GM20431 (cell line): ENCODE measurements at regions not wholly inside any gene's neighbourhood (a gene's known extent, or its start where the extent isn't known, plus 50 kb on each side); places are given as distances from the start of the nearest gene placed in this dataset.

Experiments used
- in situ Hi-C: fragments of 300-500 bp; cut with MseI, MboI; formaldehyde crosslinking; loops from one replicate; pipeline ENCODE4 v1.15.0; 2020; ENCODE audit warnings: low sequenced_read_pairs; ENCODE audit not compliant: unreplicated experiment

DNA sequence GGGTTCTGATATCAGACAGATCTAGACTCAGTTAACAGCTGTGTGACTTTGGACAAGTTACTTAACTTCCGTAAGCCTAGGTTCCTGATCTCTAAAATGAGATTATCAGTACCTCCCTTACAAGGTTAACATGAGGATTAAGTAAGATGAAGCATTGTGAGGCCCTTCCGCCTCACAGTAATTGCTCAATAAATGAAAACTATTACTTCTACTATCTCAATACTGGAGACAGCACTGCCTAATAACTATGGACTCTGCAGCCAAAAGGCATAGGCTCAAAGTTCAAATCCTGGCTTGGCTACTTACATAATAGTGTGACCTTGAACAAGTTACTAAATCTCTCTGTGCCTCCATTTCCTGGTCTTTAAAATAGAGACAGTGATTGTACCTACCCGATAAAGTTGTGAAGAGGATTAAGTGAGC lies 82.0 kb upstream of the ATP11B start:
- in situ Hi-C loops, result loop anchor here (25.0 kb wide), 1 partner anchor 126 kb away; no protein-coding TSS in a partner anchor

DNA sequence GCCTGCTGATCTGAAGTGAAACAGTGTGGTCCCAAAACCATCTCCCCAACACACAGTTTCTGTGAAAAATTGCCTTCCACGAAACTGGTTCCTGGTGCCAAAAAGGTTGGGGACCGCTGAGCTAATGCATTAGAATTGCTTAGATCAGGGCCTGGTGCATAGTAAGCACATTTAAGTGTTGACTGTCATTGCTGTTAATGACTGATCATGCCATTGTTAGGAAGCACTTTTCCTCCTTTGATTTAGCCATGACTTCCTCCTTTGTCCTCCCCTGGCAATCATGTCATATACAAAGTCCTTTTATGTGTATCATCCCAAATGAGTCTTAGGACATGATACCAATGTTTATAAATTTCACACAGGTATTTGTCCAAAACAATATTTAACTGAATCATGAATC lies 81.5 kb upstream of the ATP11B start:
- in situ Hi-C loops, result loop anchor here (25.0 kb wide), 1 partner anchor 125 kb away; no protein-coding TSS in a partner anchor

DNA sequence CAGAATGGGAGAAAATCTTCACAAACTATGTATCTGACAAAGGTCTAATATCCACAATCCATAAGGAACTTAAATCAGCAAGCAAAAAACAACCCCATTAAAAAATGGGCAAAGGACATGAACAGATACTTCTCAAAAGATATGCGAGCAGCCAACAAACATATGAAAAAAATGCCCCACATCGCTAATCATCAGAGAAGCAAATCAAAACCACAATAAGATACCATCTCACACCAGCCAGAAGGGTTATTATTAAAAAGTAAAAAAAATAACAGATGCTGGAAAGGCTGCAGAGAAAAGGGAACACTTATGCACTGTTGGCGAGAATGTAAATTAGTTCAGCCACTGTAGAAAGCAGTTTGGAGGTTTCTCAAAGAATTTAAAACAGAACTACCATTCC lies 80.2 kb upstream of the ATP11B start:
- in situ Hi-C loops, result loop anchor here (25.0 kb wide), 1 partner anchor 124 kb away; no protein-coding TSS in a partner anchor

DNA sequence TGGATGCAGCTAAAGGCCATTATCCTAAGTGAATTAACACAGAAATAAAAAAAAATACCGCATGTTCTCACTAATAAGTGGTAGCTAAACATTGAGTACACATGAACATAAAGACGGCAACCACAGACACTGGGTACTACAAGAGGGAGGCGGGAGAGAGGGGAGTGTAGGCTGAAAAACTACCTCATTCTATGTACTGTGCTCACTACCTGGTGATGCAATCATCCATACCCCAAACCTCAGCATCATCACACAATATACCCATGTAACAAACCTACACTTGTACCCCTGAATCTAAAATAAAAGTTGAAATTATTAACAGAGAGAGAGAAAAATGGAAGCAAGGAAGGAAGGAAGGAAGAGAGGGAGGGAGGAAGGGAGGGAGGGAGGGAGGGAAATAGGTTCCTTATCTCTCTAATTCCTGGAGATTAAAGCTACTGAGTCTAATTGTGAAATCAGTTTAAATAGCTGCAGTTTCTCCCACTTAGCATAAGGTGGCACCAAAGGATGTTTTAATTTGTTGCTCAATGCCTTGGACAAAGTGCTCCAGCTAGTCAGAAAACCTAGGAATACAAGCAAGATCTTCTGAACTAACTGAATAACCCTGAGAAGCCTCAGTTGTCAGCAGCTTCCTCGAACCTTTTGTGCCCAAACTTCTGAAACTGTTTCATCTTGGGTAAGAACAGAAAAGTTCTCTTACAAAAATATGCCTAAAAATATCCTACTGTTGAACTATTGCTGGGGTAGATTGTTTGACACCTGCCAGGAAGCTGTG lies 79.4 kb upstream of the ATP11B start:
- in situ Hi-C loops, result loop anchor here (25.0 kb wide), 1 partner anchor 123 kb away; no protein-coding TSS in a partner anchor

DNA sequence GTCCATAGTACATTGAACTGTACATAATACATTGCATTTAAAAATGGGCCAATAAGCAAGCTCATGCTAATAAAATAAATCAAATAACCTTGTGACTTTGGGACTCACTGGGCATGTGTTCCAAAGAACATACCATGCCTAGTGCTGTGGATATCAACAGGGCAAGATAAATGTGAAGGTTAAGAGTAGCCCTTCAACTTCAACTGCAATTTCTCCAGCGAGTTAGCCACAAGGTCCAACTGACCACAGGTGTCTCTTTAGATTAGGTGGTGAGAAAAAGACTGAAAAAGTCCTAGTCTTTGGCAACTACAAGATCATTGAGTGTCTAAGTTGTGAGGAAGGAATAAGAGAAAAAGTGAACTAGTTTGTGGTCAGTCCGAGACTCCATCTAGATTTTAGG lies 78.3 kb upstream of the ATP11B start:
- in situ Hi-C loops, result loop anchor here (25.0 kb wide), 1 partner anchor 122 kb away; no protein-coding TSS in a partner anchor

DNA sequence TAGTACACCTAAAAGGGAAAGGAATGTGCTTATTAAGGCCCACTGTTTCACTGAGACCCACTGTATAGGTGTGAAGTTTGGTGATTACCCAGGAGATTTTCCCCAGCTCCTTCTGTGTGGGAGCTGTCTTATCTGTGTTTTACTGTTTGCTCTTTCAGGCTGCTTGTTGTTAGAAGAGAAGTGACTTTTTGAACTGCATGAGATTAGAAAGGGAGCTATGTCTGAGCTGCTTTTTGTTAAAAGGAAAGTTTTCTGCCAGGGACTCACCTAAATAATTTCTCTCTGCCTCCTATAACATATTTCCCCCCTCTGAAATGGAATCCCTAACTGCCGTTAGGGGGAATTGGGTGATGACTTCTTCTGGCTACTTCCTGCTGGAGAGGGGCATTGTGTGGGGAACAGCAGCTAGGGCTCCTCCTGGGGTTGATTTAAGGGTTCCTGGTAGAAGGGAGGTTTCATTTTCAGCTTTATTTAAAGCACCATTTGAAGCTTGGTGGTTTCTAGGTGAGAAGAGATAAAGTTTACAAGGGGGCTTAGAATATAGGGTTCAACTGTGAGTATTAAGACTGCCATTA lies 77.1 kb upstream of the ATP11B start:
- in situ Hi-C loops, result loop anchor here (25.0 kb wide), 1 partner anchor 121 kb away; no protein-coding TSS in a partner anchor

DNA sequence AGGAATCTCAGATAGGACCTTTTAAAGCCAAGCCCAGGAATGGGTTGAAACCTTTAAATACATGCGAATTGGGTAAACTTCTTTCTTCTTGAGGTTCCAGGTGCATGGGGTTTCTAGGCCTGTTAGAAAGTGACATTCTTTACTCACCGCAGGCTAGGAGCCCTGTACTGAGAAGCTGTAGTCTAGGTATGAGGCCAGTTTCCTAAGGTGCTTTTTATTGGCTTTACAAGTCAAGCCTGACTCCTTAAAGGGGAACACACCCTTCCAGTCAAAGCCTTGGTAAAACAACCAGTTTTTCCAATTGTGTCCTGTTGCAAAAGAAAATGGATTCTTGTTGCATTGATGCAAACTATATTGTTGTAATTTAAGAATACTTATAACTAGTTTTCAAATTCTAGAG lies 76.1 kb upstream of the ATP11B start:
- in situ Hi-C loops, result loop anchor here (25.0 kb wide), 1 partner anchor 120 kb away; no protein-coding TSS in a partner anchor

DNA sequence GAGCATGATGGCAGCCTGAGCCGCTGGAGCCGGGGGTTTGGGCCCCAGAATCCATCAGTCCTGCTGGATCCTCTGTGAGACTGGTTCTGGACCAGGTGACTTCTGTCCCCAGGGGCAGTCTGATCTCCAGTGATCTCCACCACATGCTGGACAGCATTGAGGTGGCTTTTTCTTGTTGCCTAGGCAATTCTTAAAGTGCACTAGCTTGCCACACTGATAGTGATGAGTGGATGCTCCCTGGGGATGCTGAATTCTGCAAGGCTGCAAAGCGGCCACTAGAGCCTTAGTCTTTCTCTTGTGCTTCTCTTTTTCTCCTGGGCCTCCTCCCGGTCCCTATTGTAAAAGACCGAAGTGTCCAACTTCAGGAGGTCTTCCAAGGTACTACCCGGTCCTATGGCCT lies 70.4 kb upstream of the ATP11B start:
- in situ Hi-C loops, result loop anchor here (25.0 kb wide), 1 partner anchor 114 kb away; no protein-coding TSS in a partner anchor

DNA sequence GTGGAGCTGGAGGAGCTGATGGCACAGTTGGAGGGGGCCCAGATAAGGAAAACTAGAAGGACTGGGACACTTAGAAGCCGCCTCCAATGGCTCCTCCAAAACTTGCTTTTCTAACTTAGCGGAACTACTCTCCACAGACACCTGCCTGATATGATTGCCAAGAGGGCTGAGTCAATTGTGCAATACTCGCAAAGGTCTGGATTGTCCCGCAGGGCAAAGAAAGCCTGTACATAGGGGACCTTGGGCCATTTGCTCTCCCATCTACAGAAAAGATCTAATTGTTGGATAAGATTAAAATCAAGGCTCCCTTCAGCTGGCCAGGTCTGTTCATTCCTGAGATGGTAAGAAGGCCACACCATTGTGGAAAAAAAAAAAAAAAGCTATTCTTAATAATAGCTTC lies 69.7 kb upstream of the ATP11B start:
- in situ Hi-C loops, result loop anchor here (25.0 kb wide), 1 partner anchor 114 kb away; no protein-coding TSS in a partner anchor

DNA sequence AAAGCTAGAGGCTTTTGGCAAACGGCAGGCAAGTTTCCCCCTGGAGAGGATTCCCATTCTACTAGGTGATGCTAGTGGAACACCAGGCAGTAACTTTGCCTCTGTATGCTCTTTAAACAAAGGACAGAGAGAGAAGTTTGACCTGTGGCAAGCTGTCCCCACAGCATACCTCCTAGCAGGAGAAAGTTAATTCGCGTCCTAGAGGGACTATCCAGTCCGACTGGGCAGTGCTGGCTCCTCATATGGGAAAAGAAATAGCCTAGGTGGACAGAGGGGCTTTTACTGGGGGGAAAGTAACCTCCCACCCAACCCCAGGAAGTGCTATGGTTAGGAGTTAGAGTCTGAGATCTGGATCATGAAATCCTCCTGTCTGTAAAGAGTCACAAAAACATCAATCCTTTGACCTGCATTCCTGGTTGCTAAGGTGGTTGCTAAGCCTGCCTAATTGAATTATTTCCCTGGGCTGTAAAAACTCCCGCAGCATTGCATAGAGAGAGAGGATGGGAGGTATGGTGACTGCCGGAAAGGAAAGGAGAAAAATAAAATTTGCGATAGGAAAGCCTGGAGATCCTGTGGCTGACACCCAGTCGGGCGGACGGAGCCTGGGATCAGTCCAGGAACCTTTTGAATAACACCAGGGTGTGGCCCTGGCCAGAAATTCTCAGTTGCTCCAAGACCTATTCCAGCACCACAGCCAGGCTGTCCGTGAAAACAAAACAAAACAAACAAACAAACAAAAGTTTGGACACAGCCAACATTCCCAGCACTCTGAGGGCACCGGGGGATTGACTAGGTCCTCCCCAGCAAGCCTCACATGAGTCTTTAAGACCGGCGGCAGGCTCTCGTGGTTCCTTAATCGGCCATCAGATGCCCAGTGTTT lies 67.7 kb upstream of the ATP11B start:
- in situ Hi-C loops, result no loop called here

DNA sequence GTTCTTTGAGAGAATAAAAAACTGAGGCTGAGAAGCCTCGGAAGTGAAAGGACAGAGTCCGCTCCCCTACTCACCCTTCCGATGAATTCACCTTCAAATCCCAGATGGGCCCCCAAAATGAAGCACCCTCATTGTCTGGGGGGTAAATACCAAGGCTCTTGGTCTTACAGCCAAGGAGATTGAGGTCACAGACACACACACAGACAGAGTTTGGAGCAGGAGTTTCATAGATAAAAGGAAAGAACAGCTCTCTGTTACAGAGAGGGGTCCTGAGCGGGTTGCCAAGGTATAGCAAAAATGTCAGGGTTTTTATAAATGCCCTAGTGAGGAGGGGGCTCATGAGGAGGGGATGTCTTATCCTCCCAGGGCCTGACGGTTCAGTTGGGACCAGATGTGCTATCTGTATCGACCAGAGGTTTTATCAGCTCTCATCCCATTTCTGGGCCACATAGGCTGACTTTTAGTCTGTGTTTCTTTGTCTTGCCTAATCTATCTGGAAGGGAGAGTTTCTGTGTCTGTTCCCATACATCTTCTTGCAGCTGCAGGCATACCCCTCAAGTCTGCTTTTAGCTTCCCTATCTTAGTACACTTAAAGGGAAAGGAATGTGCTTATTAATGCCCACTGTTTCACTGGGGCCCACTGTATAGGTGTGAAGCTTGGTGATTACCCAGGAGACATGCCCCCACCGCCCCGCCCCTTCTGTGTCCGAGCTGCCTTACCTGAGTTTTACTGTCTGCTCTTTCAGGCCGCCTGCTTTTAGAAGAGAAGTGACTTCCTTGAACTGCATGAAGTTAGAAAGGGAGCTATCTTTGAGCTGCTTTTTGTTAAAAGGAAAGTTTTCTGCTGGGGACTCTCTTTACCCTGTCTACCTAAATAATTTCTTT lies 66.8 kb upstream of the ATP11B start:
- in situ Hi-C loops, result no loop called here

DNA sequence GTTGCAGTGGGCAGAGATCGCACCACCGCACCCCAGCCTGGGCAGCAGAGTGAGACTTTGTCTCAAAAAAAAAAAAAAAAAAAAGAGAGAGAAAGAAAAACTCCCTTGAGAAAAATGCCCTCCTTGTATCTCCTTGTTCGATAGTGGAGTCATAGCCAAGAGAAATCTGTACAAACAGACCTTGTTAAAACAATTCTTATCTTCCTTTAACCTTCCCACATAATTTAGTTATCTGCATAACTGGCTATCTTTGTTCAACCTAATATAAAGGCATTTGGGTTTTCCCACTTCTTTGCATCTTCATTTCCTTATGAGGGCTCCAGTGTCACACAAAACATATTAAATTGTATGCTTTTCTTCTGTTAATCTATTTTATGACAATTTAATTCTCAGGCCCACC lies 65.1 kb upstream of the ATP11B start:
- in situ Hi-C loops, result no loop called here

DNA sequence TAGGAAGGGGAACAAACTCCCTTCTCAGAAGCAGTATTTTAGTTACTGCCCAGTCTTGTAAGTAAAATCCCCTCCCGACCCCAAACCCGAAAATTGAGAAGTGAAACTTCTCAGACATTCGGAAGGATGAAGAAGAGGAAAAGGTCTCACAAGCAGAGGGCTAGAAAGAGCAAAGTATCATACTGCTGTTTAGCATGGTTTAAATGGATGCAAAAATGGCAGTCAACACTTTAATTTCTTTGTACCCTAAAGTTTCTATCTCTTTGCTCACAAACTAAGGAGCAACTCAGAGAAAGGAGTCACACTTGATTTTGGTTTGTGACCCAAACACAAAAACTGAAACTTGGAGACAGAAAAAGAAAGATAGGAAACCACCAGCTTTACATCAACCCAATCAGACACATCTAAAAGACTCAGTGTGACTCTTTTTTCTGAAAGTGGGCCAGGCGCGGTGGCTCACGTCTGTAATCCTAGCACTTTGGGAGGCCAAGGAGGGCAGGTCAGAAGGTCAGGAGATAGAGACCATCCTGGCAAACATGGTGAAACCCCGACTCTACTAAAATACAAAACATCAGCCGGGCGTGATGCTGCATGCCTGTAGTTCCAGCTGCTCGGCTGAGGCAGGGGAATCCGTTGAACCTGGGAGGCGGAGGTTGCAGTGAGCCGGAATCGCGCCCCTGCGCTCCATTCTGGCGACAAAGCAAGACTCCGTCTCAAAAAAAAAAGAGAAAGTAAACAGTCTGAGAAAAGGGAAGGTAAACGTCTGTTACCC lies 63.2 kb upstream of the ATP11B start:
- in situ Hi-C loops, result no loop called here

DNA sequence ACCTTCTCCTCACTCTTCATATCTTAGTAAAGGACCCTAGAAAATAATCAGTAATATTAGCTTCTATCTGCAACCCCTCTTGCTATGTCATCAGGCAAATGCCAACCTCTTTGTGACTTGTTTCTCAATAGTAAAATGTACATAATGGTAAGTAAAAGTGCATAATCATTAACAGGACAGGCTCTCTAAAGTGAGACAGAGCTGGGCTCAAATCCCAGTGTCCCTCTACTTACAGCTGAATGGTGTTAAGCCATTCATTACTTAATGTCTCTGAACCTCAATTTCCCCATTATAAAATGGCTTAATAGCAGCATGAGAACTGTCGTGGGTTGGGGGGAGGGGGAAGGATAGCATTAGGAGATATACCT lies 62.6 kb upstream of the ATP11B start:
- in situ Hi-C loops, result no loop called here

DNA sequence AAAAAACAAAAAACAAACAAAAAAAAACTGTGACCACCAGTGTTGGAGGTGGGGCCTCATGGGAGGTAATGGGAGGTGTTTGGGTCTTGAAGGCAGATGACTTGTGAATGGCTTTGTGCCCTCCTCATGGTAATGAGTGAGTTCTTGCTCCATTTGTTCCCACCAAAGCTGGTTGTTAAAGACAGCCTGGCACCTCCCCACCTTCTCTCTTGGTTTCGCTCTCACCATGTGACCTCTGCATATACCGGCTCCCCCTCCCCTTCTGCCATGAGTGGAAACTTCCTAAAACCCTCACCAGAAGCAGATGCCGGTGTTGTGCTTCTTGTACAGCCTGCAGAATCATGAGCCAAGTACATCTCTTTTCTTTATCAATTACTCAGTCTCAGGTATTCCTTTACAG lies 61.5 kb upstream of the ATP11B start:
- in situ Hi-C loops, result no loop called here

DNA sequence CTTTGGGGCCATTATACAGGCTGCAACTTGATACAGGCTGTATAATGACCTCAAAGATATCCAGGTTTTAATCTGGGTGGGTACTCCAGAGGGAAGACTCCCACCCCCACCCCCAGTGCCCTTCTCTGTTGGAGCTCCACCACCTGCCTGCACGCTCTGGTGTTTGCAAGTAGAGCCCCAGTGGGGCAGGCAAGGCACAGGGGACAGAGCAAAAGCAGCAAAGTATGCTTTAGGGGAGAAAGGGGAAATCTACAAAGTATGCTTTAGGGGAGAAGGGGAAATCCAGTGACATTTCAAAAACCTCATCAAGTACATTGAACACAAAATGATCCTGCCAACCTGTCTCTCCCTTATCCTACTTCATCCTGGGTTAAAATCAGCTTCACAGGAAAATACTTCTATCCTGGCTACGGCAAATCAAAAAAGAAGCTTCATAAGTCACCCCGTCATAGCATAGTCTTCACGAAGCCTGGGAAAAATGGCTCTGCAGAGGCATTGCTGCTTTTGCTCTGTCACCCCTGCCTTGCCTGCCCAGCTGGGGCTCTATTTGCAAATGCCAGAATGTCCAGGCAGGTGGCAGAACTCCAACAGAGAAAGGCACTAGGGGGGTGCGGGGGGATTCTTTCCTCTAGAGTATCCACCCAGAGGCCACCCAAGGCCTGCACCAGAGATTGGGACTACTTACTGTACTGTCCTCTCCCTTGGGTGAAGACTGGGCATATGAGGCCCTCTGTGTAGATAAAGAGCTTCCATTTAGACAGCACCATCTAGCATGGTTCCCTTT lies 60.9 kb upstream of the ATP11B start:
- in situ Hi-C loops, result no loop called here

DNA sequence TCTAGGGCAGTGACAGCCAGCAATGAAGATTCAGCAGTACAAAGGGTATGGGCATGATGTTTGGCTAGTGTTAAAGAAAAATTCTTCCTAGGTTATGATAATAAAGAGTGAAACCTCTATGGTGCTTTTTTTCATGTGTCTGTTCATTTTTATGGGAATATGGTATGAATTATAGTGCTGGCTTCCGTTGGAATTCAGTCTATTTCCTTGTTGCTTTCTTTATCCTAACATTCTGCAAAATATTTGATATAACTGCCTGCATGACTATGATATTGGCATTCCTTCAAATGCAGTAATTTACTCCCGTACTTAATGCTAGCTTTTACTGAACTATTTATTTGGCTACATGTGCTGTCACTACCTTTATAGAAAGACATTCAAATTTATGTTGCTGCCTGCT lies 57.6 kb upstream of the ATP11B start:
- in situ Hi-C loops, result no loop called here

DNA sequence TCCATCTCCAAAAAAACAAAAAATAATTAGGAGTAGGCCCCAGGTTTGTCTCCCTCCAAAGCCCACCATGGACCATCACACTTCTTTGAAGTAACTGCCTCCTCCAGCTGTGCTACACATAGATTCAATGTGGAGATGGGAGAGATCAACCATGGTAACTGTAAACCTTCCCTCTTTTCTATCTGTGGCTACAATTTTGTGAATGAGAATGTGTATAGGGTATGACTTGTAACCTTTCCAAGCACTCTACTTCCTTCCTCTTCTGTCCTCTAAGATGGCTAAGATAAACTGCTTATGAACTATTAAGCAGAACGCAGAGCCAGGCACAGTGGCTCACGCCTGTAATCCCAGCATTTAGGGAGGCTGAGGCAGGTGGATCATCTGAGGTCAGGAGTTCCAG lies 55.5 kb upstream of the ATP11B start:
- in situ Hi-C loops, result no loop called here
